ENCODE measurements at regions not wholly inside any gene's neighbourhood (a gene's known extent, or its start where the extent isn't known, plus 50 kb on each side); places are given as distances from the start of the nearest gene placed in this dataset.

- Histone ChIP-seq H3K56ac (ENCODE audit: insufficient read length, low read depth, low read length) (no peak overlapping the region), H2BK15ac (ENCODE audit: low read depth, low read length) (no peak overlapping the region), H2AK5ac (ENCODE audit: insufficient read length, low read length) (no peak overlapping the region), H3K9ac (ENCODE audit: extremely low read depth, insufficient read length, low read length) (no peak overlapping the region), H3K23ac (ENCODE audit: insufficient read length, low read depth, low read length) (no peak overlapping the region), H3K23me2 (ENCODE audit: insufficient read length, low read depth, low read length, poor library complexity, severe bottlenecking) (no peaks in the 10 kb centered on the region), H2BK5ac (ENCODE audit: insufficient read length, low read length) (no peak overlapping the region), H3K4me2 (ENCODE audit: insufficient read depth, insufficient read length, low read length) (no peak overlapping the region), H3K79me1 (ENCODE audit: insufficient read depth, low read depth, low read length, poor library complexity, severe bottlenecking) (no peaks in the 10 kb centered on the region), H3K4ac (ENCODE audit: low read depth, low read length) (no peak overlapping the region), H3K79me2 (ENCODE audit: insufficient read depth, low read length) (no peaks in the 10 kb centered on the region), H3K27ac (ENCODE audit: insufficient read length, low read depth, low read length) (no peak overlapping the region), H4K20me1 (ENCODE audit: control insufficient read depth, insufficient read depth, insufficient read length) (no peaks in the 10 kb centered on the region), H4K8ac (replicated peaks; ENCODE audit: insufficient read length, low read depth, low read length) (no peak overlapping the region), H3K27me3 (ENCODE audit: insufficient read depth, low read length) (no peaks in the 10 kb centered on the region), H3K14ac (ENCODE audit: insufficient read depth, low read length) (no peak overlapping the region), H3K9me3 (ENCODE audit: control insufficient read depth, low read depth, low read length) (peaks cover 40% of the 10 kb centered on the region), H3K18ac (ENCODE audit: insufficient read length, low read depth, low read length) (no peak overlapping the region), H4K91ac (ENCODE audit: insufficient read length, low read depth, low read length) (no peak overlapping the region), H3T11ph (ENCODE audit: low read length) (no peak overlapping the region), H2BK120ac (ENCODE audit: low read depth, low read length, poor library complexity, severe bottlenecking) (no peak overlapping the region), H3K4me1 (ENCODE audit: insufficient read depth, low read length) (no peaks in the 10 kb centered on the region), H2AFZ (ENCODE audit: low read length) (no peak overlapping the region), H4K5ac (ENCODE audit: insufficient read length, low read depth, low read length) (no peak overlapping the region), H2BK12ac (ENCODE audit: insufficient read length, low read depth, low read length) (no peak overlapping the region), H2BK20ac (ENCODE audit: low read depth, low read length, poor library complexity, severe bottlenecking) (no peak overlapping the region)
- Mint-ChIP-seq H3K36me3 (ENCODE audit: insufficient read depth in 1 of 3, low read depth in 3 of 3) (peaks cover 8 to 16% (median 11%) of the 10 kb centered on the region in 3 experiments; a peak in 6 of 7 replicates), H3K27ac (no peak overlapping the region), H3K27me3 (ENCODE audit: low read depth) (no peaks in the 10 kb centered on the region), H3K9me3 (peaks cover 79 to 89% of the 10 kb centered on the region in 2 experiments), H3K4me1 (no peaks in the 10 kb centered on the region), H3K4me3 (no peak overlapping the region)
- WGBS (ENCODE audit: extremely low coverage, insufficient read length, low lambda C conversion rate) = no CpG with 5 or more reads among the region's 5 CpGs
- DNase-seq = no peak
- no peak for TF ChIP-seq CTCF (conservative IDR thresholded peaks at IDR 0.05)
Observed at GRCh38 chr10:37467246-37467645, 341.8 kb downstream of the ANKRD30A start.

All from H9 (cell line).